ENCODE measurements at regions not wholly inside any gene's neighbourhood (a gene's known extent, or its start where the extent isn't known, plus 50 kb on each side); places are given as distances from the start of the nearest gene placed in this dataset.

- TF ChIP-seq FOXA1 (IDR thresholded peaks at IDR 0.05) = no peak
- no peak for TF ChIP-seq SP1 (IDR thresholded peaks at IDR 0.05)
- TF ChIP-seq HDGF (IDR thresholded peaks at IDR 0.05; ENCODE audit: borderline replicate concordance) = no peak
- TF ChIP-seq ZNF384 (IDR thresholded peaks at IDR 0.05) = no peak
- no peak for TF ChIP-seq BHLHE40 (IDR thresholded peaks at IDR 0.05; ENCODE audit: borderline replicate concordance)
- no peak for TF ChIP-seq FOXK2 (IDR thresholded peaks at IDR 0.05)
- no peak for TF ChIP-seq TARDBP (IDR thresholded peaks at IDR 0.05)
Measured at GRCh38 chr10:60454336-60454735, 64.7 kb upstream of the ANK3 start.

All from HEK293T (cell line).